ENCODE measurements at regions not wholly inside any gene's neighbourhood (a gene's known extent, or its start where the extent isn't known, plus 50 kb on each side); places are given as distances from the start of the nearest gene placed in this dataset.

DNA sequence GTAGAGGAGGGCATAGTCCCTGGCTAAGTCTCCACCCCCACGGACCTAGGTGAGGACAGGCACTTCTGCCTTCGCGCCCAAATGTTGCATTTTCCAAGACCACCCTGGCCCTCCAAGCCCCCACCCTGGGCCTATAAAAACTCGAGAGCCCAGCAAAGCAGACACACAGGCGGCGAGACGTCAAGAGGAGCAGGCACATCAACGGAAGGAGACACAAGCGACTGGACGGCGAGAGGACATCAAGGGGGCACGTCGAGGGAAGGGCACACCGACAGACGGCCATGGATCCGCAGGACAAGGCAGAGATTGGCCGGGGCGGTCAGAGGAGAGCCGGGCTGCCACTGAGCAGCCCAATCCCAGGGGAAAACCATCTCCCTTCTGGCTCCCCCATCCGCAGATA lies 348.0 kb downstream of the MTRR start:
- TF ChIP-seq, protein P1, sequence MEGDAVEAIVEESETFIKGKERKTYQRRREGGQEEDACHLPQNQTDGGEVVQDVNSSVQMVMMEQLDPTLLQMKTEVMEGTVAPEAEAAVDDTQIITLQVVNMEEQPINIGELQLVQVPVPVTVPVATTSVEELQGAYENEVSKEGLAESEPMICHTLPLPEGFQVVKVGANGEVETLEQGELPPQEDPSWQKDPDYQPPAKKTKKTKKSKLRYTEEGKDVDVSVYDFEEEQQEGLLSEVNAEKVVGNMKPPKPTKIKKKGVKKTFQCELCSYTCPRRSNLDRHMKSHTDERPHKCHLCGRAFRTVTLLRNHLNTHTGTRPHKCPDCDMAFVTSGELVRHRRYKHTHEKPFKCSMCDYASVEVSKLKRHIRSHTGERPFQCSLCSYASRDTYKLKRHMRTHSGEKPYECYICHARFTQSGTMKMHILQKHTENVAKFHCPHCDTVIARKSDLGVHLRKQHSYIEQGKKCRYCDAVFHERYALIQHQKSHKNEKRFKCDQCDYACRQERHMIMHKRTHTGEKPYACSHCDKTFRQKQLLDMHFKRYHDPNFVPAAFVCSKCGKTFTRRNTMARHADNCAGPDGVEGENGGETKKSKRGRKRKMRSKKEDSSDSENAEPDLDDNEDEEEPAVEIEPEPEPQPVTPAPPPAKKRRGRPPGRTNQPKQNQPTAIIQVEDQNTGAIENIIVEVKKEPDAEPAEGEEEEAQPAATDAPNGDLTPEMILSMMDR (IDR thresholded peaks at IDR 0.05; ENCODE audit: low read depth, low read length): no peak
- TF ChIP-seq EZH2phosphoT487 (IDR thresholded peaks at IDR 0.05; ENCODE audit: low read depth): no peak
